ENCODE measurements at regions not wholly inside any gene's neighbourhood (a gene's known extent, or its start where the extent isn't known, plus 50 kb on each side); places are given as distances from the start of the nearest gene placed in this dataset.

GRCh38 chr19:31072451-31072850, 276.8 kb downstream of the TSHZ3 start:
- no peak overlapping the region for H3K4me3 ChIP-seq (ENCODE audit: low read depth, low read length)
- TF ChIP-seq CTCF (conservative IDR thresholded peaks at IDR 0.05; ENCODE audit: low read depth, low read length) = no peak
- DNase-seq (ENCODE audit: low read depth) = no peak

DNA sequence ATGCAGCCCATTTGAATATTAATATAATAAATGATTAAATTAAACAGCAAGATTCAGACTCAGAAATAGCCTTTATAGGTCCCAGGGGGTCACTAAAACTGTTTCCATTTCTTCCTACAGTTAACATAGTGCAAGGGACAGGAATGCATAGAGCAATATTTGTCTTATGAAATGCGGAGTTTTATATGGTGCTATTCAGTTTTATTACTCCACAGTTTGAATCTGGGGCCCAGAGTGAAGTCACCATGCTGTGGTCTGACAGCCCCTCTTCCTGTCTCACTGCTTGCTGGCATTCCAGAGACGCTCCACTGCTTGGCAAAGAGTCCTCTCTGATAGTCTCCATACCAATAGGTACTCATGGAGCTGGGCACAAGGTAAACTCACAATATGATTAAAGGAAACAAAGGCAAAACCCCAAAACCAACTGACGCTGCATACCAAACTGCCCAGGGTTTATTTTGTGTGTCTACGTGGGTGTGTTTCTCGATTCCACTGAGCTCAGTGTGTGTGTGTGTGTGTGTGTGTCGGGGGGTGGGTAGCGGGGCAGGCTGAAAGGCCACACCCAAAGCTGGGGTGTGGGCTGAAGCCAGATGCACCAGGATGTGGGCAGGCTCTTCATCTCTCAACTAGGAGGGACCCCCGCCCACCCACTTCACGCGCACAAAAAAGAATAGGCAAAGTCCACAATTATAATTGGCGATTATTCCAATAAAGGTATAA, 277.9 kb downstream of the TSHZ3 start:
- TF ChIP-seq CTCF (conservative IDR thresholded peaks at IDR 0.05; ENCODE audit: low read depth, low read length) = no peak
- peak; percentile 3 for DNase-seq (ENCODE audit: low read depth)
- H3K4me3 ChIP-seq (ENCODE audit: low read depth, low read length) = no peak overlapping the region

DNA sequence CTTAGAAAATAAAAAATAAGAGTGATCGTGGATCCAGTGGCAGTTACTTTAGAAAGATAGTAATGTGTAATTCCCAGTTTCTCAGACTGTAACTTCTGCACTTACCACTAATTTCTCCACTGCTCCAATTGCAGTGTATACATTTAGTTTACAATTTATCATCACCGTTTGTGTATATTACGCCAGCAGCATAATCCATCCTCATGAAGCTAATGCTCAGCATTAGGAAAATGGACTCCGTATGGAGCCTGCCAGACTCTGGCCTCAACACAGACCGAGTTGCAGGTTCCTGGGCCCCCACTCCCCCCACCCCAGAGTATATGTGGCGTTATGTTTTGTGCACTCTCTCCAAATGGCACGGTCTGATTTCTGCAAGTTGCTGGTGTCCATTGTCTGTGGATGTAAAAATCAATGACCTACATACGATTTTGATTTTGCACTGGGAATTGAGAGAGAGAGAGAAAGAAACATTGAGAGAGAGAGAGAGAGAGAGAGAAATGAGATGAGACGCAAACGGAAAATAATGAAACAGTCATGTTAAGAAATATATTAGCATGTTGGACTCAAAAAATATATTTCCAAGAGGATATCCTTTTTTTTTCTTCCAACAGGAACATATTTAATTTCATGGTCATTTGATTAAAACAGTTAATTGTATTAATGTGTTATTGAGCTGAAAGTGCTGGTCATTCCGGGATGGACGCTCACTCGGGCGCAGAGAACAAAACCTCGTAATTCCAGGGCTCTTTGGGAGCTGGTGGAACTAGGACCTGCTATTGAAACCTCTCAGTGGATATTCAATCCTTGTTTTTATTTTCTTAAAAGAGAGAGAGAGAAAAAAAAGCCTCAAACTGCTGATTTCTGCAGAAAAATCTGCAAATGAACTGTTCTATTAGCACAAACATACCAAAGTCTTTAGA, 278.8 kb downstream of the TSHZ3 start:
- DNase-seq (ENCODE audit: low read depth) = no peak
- no peak for TF ChIP-seq CTCF (conservative IDR thresholded peaks at IDR 0.05; ENCODE audit: low read depth, low read length)
- H3K4me3 ChIP-seq (ENCODE audit: low read depth, low read length) = no peak overlapping the region

- no peak for TF ChIP-seq CTCF (conservative IDR thresholded peaks at IDR 0.05; ENCODE audit: low read depth, low read length)
- no peak for DNase-seq (ENCODE audit: low read depth)
- no peak overlapping the region for H3K4me3 ChIP-seq (ENCODE audit: low read depth, low read length)
These were observed 281.0 kb downstream of the TSHZ3 start for GRCh38 chr19:31068268-31068667.

DNA sequence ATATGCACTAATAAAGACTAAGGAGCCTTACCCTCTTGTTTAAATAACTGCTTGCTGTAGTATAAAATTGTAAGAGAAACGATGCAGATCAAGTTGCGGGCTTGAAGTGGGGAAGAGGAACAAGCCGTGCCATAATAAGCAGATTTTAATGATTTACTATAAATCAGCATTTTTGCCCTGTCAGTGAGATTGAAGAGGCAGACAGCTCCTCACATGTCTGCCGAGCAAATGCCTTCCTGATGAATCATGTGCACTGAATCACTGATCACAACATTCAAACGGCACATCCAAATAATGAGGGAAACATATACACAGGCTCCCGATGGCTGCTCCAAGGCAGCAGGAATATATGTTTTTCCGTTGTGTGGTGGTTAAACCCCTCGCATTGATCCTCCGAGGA, 282.9 kb downstream of the TSHZ3 start:
- no peak overlapping the region for H3K4me3 ChIP-seq (ENCODE audit: low read depth, low read length)
- peak; percentile 84 for DNase-seq (ENCODE audit: low read depth)
- no peak for TF ChIP-seq CTCF (conservative IDR thresholded peaks at IDR 0.05; ENCODE audit: low read depth, low read length)

- no peak for TF ChIP-seq CTCF (conservative IDR thresholded peaks at IDR 0.05; ENCODE audit: low read depth, low read length)
- no peak overlapping the region for H3K4me3 ChIP-seq (ENCODE audit: low read depth, low read length)
- DNase-seq (ENCODE audit: low read depth) = no peak
These were observed 284.7 kb downstream of the TSHZ3 start for GRCh38 chr19:31064491-31064890.

Data from choroid plexus epithelial cell (primary cell).